ENCODE measurements at regions not wholly inside any gene's neighbourhood (a gene's known extent, or its start where the extent isn't known, plus 50 kb on each side); places are given as distances from the start of the nearest gene placed in this dataset.
"Not testable (repeated sequence)": the region's sequence is repeated elsewhere in the genome, so short reads cannot be mapped to it uniquely, and the experiment has no call there.

DNA sequence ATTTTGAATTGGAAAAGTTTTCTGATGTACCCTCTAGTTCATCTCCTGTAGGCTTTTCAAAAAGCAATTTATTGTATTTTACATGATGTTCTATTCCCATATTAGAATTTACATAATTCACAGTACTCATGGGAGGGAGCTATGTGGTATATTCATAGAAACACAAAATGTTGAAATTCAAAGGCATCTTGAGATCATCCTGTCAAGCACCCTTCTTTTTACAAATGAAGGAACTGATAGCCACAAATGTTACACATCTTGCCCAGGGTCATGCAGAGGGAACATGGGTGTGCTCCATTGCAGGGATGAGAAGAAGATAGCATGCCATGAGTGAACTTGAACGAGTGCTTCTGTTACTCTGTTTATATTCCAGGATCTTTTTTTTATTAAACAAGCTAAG lies 228.8 kb downstream of the ZNF92 start:
- TF ChIP-seq, protein P1, sequence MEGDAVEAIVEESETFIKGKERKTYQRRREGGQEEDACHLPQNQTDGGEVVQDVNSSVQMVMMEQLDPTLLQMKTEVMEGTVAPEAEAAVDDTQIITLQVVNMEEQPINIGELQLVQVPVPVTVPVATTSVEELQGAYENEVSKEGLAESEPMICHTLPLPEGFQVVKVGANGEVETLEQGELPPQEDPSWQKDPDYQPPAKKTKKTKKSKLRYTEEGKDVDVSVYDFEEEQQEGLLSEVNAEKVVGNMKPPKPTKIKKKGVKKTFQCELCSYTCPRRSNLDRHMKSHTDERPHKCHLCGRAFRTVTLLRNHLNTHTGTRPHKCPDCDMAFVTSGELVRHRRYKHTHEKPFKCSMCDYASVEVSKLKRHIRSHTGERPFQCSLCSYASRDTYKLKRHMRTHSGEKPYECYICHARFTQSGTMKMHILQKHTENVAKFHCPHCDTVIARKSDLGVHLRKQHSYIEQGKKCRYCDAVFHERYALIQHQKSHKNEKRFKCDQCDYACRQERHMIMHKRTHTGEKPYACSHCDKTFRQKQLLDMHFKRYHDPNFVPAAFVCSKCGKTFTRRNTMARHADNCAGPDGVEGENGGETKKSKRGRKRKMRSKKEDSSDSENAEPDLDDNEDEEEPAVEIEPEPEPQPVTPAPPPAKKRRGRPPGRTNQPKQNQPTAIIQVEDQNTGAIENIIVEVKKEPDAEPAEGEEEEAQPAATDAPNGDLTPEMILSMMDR (IDR thresholded peaks at IDR 0.05) = not testable (repeated sequence)
- not testable (repeated sequence) for TF ChIP-seq POLR2AphosphoS5 (IDR thresholded peaks at IDR 0.05; ENCODE audit: low read depth, low read length)
- TF ChIP-seq, protein P2, sequence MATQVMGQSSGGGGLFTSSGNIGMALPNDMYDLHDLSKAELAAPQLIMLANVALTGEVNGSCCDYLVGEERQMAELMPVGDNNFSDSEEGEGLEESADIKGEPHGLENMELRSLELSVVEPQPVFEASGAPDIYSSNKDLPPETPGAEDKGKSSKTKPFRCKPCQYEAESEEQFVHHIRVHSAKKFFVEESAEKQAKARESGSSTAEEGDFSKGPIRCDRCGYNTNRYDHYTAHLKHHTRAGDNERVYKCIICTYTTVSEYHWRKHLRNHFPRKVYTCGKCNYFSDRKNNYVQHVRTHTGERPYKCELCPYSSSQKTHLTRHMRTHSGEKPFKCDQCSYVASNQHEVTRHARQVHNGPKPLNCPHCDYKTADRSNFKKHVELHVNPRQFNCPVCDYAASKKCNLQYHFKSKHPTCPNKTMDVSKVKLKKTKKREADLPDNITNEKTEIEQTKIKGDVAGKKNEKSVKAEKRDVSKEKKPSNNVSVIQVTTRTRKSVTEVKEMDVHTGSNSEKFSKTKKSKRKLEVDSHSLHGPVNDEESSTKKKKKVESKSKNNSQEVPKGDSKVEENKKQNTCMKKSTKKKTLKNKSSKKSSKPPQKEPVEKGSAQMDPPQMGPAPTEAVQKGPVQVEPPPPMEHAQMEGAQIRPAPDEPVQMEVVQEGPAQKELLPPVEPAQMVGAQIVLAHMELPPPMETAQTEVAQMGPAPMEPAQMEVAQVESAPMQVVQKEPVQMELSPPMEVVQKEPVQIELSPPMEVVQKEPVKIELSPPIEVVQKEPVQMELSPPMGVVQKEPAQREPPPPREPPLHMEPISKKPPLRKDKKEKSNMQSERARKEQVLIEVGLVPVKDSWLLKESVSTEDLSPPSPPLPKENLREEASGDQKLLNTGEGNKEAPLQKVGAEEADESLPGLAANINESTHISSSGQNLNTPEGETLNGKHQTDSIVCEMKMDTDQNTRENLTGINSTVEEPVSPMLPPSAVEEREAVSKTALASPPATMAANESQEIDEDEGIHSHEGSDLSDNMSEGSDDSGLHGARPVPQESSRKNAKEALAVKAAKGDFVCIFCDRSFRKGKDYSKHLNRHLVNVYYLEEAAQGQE (IDR thresholded peaks at IDR 0.05; ENCODE audit: insufficient read depth in 1 of 2, low read depth in 2 of 2, low read length in 1 of 2) = not testable (repeated sequence)
